ENCODE measurements at regions not wholly inside any gene's neighbourhood (a gene's known extent, or its start where the extent isn't known, plus 50 kb on each side); places are given as distances from the start of the nearest gene placed in this dataset.
"Not testable (repeated sequence)": the region's sequence is repeated elsewhere in the genome, so short reads cannot be mapped to it uniquely, and the experiment has no call there.

GRCh38 chr6:4725136-4725760, 51.0 kb upstream of the CDYL start:
- DNase-seq (ENCODE audit: low read depth in 2 of 2) = not testable (repeated sequence)

DNA sequence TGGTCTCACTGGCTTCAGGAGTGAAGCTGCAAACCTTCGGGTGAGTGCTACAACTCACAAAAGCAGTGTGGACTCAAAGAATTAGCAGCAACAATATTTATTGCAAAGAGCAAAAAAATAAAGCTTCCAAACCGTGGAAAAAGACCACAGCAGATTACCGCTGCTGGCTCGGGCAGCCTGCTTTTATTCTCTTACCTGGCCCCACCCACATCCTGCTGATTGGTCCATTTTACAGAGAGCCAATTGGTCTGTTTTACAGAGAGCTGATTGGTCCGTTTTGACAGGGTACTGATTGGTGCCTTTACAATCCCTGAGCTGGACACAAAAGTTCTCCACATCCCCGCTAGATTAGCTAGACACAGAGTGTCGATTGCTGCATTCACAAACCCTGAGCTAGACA, 51.5 kb upstream of the CDYL start:
- DNase-seq (ENCODE audit: low read depth in 2 of 2) = not testable (repeated sequence)

DNA sequence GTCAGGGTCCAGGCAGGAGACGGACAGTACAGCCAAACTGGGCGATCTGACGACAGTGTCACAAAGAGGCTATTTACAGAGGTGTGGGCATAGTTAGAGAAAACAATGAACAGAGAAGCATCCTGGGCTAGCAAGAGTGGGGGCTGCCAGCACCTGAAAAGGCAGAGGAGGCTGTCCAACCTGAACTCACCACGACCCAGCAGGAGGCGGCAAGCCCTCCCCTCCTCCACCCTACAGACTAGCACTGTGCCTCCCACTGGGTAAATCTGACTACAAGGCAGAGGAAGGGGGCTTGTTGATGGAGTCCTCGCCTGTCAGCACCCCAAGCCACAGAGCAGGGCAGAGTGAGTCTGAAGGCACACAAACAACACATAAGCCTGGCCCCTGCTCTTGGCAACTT, 52.8 kb upstream of the CDYL start:
- no peak for DNase-seq (ENCODE audit: low read depth in 2 of 2)

DNA sequence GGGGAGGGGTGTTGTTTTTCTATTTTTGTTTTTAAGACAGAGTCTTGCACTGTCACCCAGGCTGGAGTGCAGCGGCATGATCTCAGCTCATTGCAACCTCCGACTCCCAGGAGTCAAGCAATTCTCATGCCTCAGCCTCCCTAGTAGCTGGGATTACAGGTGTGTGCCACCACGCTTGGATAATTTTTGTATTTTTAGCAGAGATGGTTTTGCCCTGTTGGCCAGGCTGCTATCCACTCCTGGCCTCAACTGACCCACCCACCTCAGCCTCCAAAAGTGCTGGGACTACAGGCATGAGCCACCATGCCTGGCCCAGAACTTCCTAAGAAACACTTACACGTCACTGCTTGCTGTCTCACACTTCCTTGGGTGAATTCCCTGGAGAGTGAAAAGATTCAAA, 54.8 kb upstream of the CDYL start:
- not testable (repeated sequence) for DNase-seq (ENCODE audit: low read depth in 2 of 2)

DNA sequence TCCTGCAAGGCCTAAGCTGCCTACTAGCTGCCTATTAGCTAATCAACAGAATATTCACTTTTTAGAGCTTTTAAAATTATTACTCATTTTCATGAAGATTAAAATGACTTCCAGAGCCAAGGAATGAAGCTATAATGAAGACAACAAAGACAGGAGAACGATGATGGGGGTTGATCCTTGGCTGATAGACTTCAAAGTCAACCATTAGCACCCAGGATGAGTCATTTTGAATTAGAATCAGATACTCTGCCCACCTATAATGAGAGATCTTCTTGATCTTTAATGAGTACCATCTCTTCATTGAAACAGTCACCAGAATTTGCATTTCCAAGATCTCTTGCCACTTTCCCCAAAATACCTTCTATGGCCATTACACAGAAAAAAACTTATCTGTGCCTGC, 56.7 kb upstream of the CDYL start:
- DNase-seq (ENCODE audit: low read depth in 2 of 2) = no peak

GRCh38 chr6:4717856-4718255, 58.3 kb upstream of the CDYL start:
- DNase-seq (ENCODE audit: low read depth in 2 of 2) = no peak

DNA sequence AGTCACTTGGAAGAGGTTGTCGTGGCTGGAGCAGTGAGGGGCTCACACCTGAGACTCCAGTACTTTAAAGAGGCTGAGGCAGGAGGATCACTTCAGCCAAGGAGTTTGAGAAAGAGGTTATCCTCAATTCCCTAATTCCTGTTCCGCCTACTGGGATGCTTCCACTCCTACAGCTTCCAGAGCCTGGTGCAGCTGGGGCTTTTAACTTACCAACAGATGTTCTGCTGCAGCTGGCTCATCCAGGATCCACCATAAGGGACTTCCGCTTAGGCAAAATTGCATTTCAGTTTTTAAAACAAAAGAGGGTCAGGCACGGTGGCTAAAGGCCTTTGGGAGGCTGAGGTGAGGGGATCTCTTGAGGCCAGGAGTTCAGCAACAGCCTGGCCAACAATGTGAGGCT, 59.1 kb upstream of the CDYL start:
- DNase-seq (ENCODE audit: low read depth in 2 of 2) = no peak

- DNase-seq (ENCODE audit: low read depth in 2 of 2) = no peak
Measured at GRCh38 chr6:4714961-4715501, 61.2 kb upstream of the CDYL start.

DNA sequence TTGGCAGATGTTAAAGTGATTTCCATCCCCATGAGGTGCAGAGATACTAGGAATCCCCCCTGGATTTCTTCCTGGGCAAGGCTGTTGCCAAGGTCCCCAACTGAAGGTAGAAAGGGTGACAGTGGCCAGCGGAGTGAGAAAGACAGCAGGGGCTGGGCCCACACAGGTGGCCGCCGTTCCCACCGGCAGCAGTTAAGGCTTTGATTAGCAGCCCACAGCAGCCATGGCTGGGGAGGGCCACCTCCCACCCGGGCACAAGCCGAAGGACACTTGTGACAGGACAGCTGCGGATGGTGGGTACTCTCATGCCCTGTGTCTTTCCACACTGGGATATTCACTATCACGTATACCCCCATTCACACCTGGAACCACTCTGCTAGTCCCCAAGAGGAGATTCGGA, 63.9 kb upstream of the CDYL start:
- no peak for DNase-seq (ENCODE audit: low read depth in 2 of 2)

- DNase-seq (ENCODE audit: low read depth in 2 of 2) = no peak
Measured at GRCh38 chr6:4707011-4707410, 69.2 kb upstream of the CDYL start.

GRCh38 chr6:4705809-4706208, 70.4 kb upstream of the CDYL start:
- no peak for DNase-seq (ENCODE audit: low read depth in 2 of 2)

- no peak for DNase-seq (ENCODE audit: low read depth in 2 of 2)
Measured at GRCh38 chr6:4703382-4703781, 72.8 kb upstream of the CDYL start.

GRCh38 chr6:4698901-4699659, 77.1 kb upstream of the CDYL start:
- no peak for DNase-seq (ENCODE audit: low read depth in 2 of 2)

DNA sequence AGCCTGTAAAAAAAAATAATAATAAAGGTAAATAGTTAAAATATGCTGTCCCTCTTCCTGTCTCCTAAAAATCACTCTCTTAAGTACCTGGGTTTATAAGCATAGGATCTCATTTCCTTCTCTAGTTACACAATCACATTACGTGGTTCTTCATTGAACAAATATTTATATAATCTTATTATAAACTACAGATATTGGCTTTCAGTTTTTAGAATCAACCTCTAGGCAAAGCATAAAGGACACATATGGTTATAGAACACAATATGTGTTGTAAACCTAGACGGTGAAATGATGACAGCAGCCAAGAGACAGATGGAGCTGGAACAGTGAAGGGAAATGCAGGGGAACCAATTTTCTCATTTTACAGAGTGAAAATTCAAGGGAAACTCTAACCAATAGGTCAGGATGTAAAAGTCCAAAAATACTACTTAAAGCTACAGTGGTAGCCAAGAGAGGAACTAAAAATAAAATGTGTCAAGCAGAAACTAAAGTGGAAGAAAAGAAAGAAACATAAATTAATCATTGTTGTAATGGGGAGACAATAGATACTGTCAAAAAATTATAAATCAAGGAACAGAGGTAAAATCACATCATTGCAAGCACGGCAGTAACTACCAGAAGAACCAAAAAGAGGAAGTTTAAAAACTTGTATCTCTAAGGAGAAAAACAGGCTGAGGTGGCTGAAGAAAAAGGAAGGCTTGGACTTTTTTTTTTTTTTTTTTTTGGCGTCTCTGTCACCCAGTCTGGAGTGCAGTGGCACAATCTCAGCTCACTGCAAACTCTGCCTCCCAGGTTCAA, 82.8 kb upstream of the CDYL start:
- DNase-seq (ENCODE audit: low read depth in 2 of 2) = no peak

GRCh38 chr6:4692664-4693063, 83.5 kb upstream of the CDYL start:
- DNase-seq (ENCODE audit: low read depth in 2 of 2) = no peak

GRCh38 chr6:4687989-4688947, 87.9 kb upstream of the CDYL start:
- no peak for DNase-seq (ENCODE audit: low read depth in 2 of 2)

DNA sequence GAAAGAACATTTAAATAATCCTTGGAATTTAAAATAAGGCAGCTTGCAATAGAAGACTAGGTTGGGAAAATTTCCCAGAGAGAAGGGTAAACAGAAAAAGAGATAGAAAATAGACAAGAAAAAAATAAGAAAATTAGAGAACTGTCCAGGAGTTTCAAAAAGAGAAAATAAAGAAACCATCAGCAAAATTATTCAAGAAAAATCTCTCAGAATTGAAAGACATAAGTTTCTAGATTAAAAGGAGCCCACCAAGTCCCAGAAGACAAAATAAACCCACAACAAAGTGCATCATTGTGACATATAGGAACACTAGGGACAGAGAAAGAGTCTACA, 88.6 kb upstream of the CDYL start:
- DNase-seq (ENCODE audit: low read depth in 2 of 2) = no peak

DNA sequence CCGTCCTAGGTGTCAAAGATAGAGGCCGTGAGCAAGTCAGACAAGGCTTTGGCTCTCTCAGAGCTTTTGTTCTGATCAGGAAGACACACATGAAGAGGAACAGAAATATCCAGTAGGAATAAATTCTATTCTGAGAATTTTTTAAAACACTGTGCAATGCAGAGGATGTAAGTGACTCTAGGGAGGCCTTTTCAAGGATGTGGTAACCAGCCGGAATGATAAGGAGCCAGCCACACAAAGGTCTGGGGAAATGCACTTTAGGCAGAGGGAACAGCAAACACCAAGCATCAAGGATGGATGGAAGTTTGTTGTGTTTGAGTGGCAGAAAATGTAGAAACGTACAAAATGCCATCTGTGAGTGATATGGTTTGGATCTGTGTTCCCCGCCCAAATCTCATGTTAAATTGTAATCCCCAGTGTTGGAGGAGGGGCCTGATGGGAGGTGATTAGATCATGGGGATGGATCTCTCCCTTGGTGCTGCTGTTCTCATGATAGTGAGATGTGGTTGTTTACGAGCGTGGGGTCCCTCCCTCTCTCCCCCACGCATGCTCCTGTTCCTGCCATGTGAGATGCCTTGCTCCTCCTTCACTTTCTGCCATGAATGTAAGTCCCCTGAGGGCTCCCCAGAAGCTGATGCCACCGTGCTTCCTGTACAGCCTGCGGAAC, 93.6 kb upstream of the CDYL start:
- DNase-seq (ENCODE audit: low read depth in 2 of 2) = no peak

GRCh38 chr6:4678506-4679300, 97.5 kb upstream of the CDYL start:
- DNase-seq (ENCODE audit: low read depth in 2 of 2) = no peak

- DNase-seq (ENCODE audit: low read depth in 2 of 2) = no peak
Measured at GRCh38 chr6:4677751-4678065, 98.5 kb upstream of the CDYL start.

Data from activated CD4-positive, alpha-beta T cell treated with anti-CD3 and anti-CD28 coated beads for 24 hours (primary cell).